ENCODE measurements at regions not wholly inside any gene's neighbourhood (a gene's known extent, or its start where the extent isn't known, plus 50 kb on each side); places are given as distances from the start of the nearest gene placed in this dataset.

GRCh38 chr15:94066811-94067210, 164.6 kb upstream of the MCTP2 start:
- no peak for DNase-seq (ENCODE audit: low spot score)
- H3K9me3 Mint-ChIP-seq, result peaks cover 35% of the 10 kb centered on the region
- ChIA-PET CTCF (no interaction called here), POLR2A (no interaction called here)
- ATAC-seq, result no peak
- H3K4me1 Mint-ChIP-seq, result peaks cover 7% of the 10 kb centered on the region
- H3K27me3 Mint-ChIP-seq (ENCODE audit: low read depth), result no peaks in the 10 kb centered on the region
- no peak overlapping the region for H3K27ac Mint-ChIP-seq
- no peak overlapping the region for H3K4me3 Mint-ChIP-seq
- H3K36me3 Mint-ChIP-seq, result peaks cover 13% of the 10 kb centered on the region
- no peak for TF ChIP-seq CBFB (CRISPR knock-in tag; IDR thresholded peaks at IDR 0.05; ENCODE audit: low read depth)

DNA sequence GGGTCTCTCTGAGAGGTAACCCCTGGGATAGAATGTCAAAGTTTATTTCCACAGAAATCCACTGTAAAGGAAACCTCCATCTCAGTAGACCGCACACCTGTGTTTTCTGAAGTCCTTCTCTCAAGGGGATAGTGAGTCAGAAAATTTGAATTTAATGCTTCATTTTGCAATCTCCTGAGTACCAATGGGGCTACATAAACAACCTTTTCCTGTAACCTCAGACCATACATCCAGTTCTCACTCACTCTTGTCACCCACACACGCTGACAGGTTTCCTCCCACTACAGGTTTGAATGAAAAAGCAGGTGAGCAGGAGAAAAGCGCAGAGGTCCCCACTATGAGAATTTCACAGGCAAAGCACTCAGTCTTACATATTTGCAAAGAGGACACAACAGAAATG, 165.3 kb upstream of the MCTP2 start:
- no peaks in the 10 kb centered on the region for H3K27me3 Mint-ChIP-seq (ENCODE audit: low read depth)
- H3K36me3 Mint-ChIP-seq, result peaks cover 13% of the 10 kb centered on the region
- H3K27ac Mint-ChIP-seq, result no peak overlapping the region
- H3K4me3 Mint-ChIP-seq, result no peak overlapping the region
- no peak for TF ChIP-seq RORB (CRISPR knock-in tag; IDR thresholded peaks at IDR 0.05)
- TF ChIP-seq SMAD3 (CRISPR knock-in tag; IDR thresholded peaks at IDR 0.05; ENCODE audit: borderline replicate concordance), result no peak
- no peak for TF ChIP-seq GRHL2 (CRISPR knock-in tag; IDR thresholded peaks at IDR 0.05; ENCODE audit: insufficient replicate concordance, severe bottlenecking)
- TF ChIP-seq ZNF512 (CRISPR knock-in tag; IDR thresholded peaks at IDR 0.05; ENCODE audit: borderline replicate concordance), result no peak
- no peak for TF ChIP-seq NR1H2 (CRISPR knock-in tag; IDR thresholded peaks at IDR 0.05)
- no peak for TF ChIP-seq PRRX2 (CRISPR knock-in tag; IDR thresholded peaks at IDR 0.05)
- no peak for TF ChIP-seq E2F4 (CRISPR knock-in tag; IDR thresholded peaks at IDR 0.05; ENCODE audit: borderline replicate concordance, low read depth)
- no peak for TF ChIP-seq MAX (CRISPR knock-in tag; IDR thresholded peaks at IDR 0.05)
- no peak for TF ChIP-seq JAZF1 (CRISPR knock-in tag; IDR thresholded peaks at IDR 0.05)
- TF ChIP-seq IRF2 (CRISPR knock-in tag; IDR thresholded peaks at IDR 0.05; ENCODE audit: borderline replicate concordance, low read depth), result no peak
- TF ChIP-seq USF1 (CRISPR knock-in tag; IDR thresholded peaks at IDR 0.05), result no peak
- TF ChIP-seq ARID4B (CRISPR knock-in tag; IDR thresholded peaks at IDR 0.05; ENCODE audit: borderline replicate concordance), result no peak
- TF ChIP-seq, protein P1, sequence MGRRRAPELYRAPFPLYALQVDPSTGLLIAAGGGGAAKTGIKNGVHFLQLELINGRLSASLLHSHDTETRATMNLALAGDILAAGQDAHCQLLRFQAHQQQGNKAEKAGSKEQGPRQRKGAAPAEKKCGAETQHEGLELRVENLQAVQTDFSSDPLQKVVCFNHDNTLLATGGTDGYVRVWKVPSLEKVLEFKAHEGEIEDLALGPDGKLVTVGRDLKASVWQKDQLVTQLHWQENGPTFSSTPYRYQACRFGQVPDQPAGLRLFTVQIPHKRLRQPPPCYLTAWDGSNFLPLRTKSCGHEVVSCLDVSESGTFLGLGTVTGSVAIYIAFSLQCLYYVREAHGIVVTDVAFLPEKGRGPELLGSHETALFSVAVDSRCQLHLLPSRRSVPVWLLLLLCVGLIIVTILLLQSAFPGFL (CRISPR knock-in tag; IDR thresholded peaks at IDR 0.05; ENCODE audit: borderline replicate concordance), result no peak
- TF ChIP-seq FOXP1 (CRISPR knock-in tag; IDR thresholded peaks at IDR 0.05; ENCODE audit: borderline replicate concordance), result no peak
- TF ChIP-seq RELA (CRISPR knock-in tag; IDR thresholded peaks at IDR 0.05; ENCODE audit: borderline replicate concordance), result no peak
- DNase-seq (ENCODE audit: low spot score), result no peak
- ATAC-seq, result no peak
- ChIA-PET CTCF (no interaction called here), POLR2A (no interaction called here)
- peaks cover 7% of the 10 kb centered on the region for H3K4me1 Mint-ChIP-seq
- H3K9me3 Mint-ChIP-seq, result peaks cover 35% of the 10 kb centered on the region
